GM19397 (cell line): ENCODE measurements at regions not wholly inside any gene's neighbourhood (a gene's known extent, or its start where the extent isn't known, plus 50 kb on each side); places are given as distances from the start of the nearest gene placed in this dataset.

Experiments used
- ATAC-seq: cut with Tn5 transposase; IDR thresholded peaks from one replicate; pipeline ENCODE4 v1.9.1; 2021; ENCODE audit warnings: mild to moderate bottlenecking, moderate library complexity; ENCODE audit not compliant: unreplicated experiment

DNA sequence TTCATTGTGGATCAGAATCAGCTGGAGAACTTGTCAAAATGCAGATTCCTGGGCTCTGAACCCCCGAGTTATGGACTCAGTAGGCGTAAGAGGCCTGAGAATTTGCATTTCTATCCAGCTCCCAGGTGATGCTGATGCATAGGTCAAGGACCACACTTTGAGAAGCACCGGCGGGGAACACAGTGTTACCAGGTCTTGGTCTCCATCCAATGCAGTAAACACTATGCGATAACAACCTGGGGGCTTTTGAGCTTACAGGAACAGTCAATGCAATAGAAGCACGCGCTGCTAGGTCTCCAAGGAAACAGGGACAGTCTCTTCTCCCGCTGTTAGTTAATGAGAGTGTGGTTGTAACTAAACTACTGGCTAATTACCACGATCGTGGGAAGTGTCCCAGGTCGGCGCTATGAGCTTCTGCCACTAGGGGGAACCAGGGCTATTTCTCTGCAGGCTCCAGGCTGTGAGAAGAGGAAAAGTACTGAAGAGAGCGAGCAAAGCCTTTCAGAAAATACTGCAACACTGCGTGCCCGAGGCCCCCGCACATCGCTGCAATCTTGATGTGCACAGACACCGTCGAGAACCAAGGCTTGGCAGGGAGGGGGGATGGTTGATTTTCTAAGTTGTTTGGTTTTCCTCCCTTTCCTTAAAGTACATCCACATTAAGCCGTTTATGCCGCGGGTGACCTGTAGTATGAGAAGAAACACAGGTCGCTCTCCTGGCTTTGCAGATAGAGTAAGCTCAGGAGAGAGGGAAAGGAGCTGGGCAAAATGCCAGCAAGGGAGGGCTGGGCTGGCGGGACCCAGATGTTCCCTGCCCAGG, 52.0 kb upstream of the KCNA1 start:
- ATAC-seq: peak; percentile 62

DNA sequence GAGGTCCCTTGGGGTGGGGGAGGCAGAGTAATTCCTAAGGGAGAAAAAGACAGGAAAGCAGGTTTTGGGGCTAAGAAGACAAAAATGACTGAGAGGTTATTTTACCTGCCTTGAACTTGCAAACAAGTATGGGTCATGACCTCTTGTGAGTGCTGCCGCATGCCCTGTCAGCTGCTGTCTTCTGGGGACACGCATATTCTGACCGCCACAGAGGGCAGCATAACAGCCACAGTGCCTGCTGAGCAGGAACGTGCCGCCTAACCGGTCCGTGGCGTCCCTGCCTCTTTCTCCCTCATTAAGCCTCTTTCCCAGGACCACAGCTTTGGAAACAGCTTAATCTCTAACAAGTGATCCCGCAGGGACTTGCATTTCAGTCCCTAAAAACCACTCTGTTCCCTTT, 51.3 kb upstream of the KCNA1 start:
- no peak for ATAC-seq

DNA sequence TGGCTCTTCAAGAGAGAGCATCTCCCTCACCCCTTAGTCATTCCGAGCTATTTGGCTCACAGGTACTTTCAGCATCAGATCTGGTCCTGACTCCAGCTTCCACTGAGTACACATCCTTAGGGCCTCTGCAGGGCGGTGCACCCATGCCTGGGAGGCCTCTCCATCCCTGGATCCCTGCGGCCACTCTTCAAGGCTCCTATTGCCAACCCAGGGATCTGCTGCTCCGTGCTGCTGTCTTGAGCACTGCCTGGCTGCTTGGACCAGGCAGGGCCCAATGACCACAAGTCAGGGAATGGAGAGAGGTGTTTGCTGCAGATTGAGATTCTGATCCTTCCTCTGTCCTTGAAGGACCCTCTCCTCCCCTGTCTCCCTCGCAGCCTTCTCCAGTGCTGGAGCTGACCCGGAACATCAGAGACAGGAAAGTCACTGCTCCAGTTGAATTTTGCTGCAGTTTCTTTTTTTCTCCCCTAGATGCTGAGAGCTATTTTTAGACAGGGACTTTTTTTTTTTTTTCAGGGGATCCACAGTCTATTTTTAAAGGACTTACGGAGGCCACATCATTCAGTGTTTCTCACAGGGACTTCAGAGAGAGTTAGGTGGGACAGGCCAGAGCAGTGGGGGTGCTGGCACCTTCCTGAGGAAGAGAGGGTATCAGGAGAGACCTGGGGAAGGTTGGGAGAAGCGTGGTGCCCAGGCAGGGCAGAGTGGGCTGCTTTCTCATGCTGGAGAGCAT, 50.1 kb upstream of the KCNA1 start:
- ATAC-seq: no peak
